SH-SY5Y (cell line): ENCODE measurements at regions not wholly inside any gene's neighbourhood (a gene's known extent, or its start where the extent isn't known, plus 50 kb on each side); places are given as distances from the start of the nearest gene placed in this dataset.

ENCODE experiments used
- GATA2 ChIP-seq: IDR thresholded peaks from 2 replicates; pipeline ENCODE4 v1.6.1; 2011; ENCODE audit warnings: mild to moderate bottlenecking, low read depth, low read length
- GATA3 ChIP-seq: IDR thresholded peaks from 2 replicates; pipeline ENCODE4 v1.6.1; 2011; ENCODE audit warnings: low read depth, mild to moderate bottlenecking, low read length, moderate library complexity

- TF ChIP-seq GATA3 (no peak), GATA2 (no peak)
Observed at GRCh38 chr18:38933910-38934510, 1368.4 kb upstream of the CELF4 start.
